K562 (cell line): ENCODE measurements at regions not wholly inside any gene's neighbourhood (a gene's known extent, or its start where the extent isn't known, plus 50 kb on each side); places are given as distances from the start of the nearest gene placed in this dataset.

Experiments
- ARID2 ChIP-seq: fragments of 450-650 bp; IDR thresholded peaks from 2 replicates; pipeline ENCODE4 v1.6.1; 2017; ENCODE audit warnings: antibody characterized with exemption, mild to moderate bottlenecking
- BRCA1 ChIP-seq, 2 experiments: fragments of 450-650 bp in 1 of 2; sonication (generic) in 1 of 2; formaldehyde crosslinking in 1 of 2; IDR thresholded peaks; 2 replicates each; pipeline versions ENCODE4 v1.5.0 to v1.6.1; 2017 to 2020; ENCODE audit warnings: mild to moderate bottlenecking in 1 of 2, missing genetic modification reagents in 1 of 2
- CHD4 ChIP-seq: fragments of 200-600 bp; sonication (generic); IDR thresholded peaks from 3 replicates; pipeline ENCODE4 v1.6.1; 2012; ENCODE audit warnings: low read depth, mild to moderate bottlenecking, mixed read lengths, low read length, inconsistent platforms; ENCODE audit not compliant: insufficient read depth, insufficient replicate concordance, poor library complexity, severe bottlenecking
- CTCF ChIP-seq, 3 experiments: IDR thresholded peaks in 2 of 3; conservative IDR thresholded peaks in 1 of 3; 2 replicates each; pipeline ENCODE4 v1.5.1; 2011 to 2012; ENCODE audit warnings: low read length in 3 of 3, mild to moderate bottlenecking in 3 of 3, control low read depth in 2 of 3, improper control_type of control experiment in 1 of 3, inconsistent platforms in 1 of 3, low read depth in 1 of 3, mixed read lengths in 1 of 3, moderate library complexity in 1 of 3; ENCODE audit not compliant: insufficient read depth in 2 of 3
- JUND ChIP-seq, 2 experiments: IDR thresholded peaks; 2 replicates in 1 of 2; 3 replicates in 1 of 2; pipeline ENCODE4 v1.6.1; 2011; ENCODE audit warnings: borderline replicate concordance in 2 of 2, low read depth in 2 of 2, low read length in 2 of 2, improper control_type of control experiment in 1 of 2, missing biosample characterization in 1 of 2, missing genetic modification characterization in 1 of 2, missing genetic modification reagents in 1 of 2
- KLF10 ChIP-seq: fragments of 250-450 bp; sonication (Bioruptor Pico); IDR thresholded peaks from 2 replicates; pipeline ENCODE4 v1.6.1; 2021; ENCODE audit warnings: matching md5 sums
- NFYB ChIP-seq: IDR thresholded peaks from 2 replicates; pipeline ENCODE4 v1.6.1; 2011; ENCODE audit warnings: mild to moderate bottlenecking, moderate library complexity; ENCODE audit not compliant: insufficient read length; ENCODE audit errors: extremely low read depth
- POLR2AphosphoS5 ChIP-seq: IDR thresholded peaks from 2 replicates; pipeline ENCODE4 v1.6.1; 2011; ENCODE audit warnings: mild to moderate bottlenecking, low read depth, low read length, moderate library complexity; ENCODE audit not compliant: control insufficient read depth, insufficient read depth
- RCOR1 ChIP-seq, 2 experiments: IDR thresholded peaks; 2 replicates each; pipeline ENCODE4 v1.6.1; 2012; ENCODE audit warnings: low read depth in 2 of 2, low read length in 2 of 2, borderline replicate concordance in 1 of 2, improper control_type of control experiment in 1 of 2
- SP2 ChIP-seq: IDR thresholded peaks from 2 replicates; pipeline ENCODE4 v1.6.1; 2011; ENCODE audit warnings: mild to moderate bottlenecking, low read depth, low read length, moderate library complexity; ENCODE audit not compliant: poor library complexity, severe bottlenecking; ENCODE audit errors: extremely low read depth
- ZNF449 ChIP-seq: fragments of 250-450 bp; sonication (Bioruptor Pico); IDR thresholded peaks from 2 replicates; pipeline ENCODE4 v1.8.0; 2022; ENCODE audit warnings: moderate library complexity, mild to moderate bottlenecking, inconsistent platforms
- ZNF76 ChIP-seq: fragments of 250-450 bp; sonication (Bioruptor Pico); IDR thresholded peaks from 2 replicates; pipeline ENCODE4 v1.4.0; 2020; ENCODE audit warnings: mild to moderate bottlenecking, moderate library complexity, borderline replicate concordance
- TF ChIP-seq, protein P1 (sequence below), 2 experiments: fragments of 250-450 bp in 1 of 2; fragments of 450-650 bp in 1 of 2; sonication (Bioruptor Pico) in 1 of 2; IDR thresholded peaks; 2 replicates each; pipeline versions ENCODE4 v1.6.1 to v1.8.0; 2016 to 2021; ENCODE audit warnings: mild to moderate bottlenecking in 2 of 2, moderate library complexity in 2 of 2, missing compliant biosample characterization in 1 of 2, missing genetic modification characterization in 1 of 2

GRCh38 chr10:132136097-132136521 lies 50.6 kb upstream of the DPYSL4 start:
- TF ChIP-seq ZNF76 (CRISPR knock-in tag) (no peak), ZNF449 (CRISPR knock-in tag) (no peak), BRCA1 (IDR thresholded peaks at IDR 0.05) (no peak), BRCA1 (CRISPR knock-in tag; IDR thresholded peaks at IDR 0.05) (no peak), CHD4 (no peak), SP2 (no peak), ARID2 (no peak), KLF10 (CRISPR knock-in tag) (no peak), NFYB (no peak), RCOR1 (IDR thresholded peaks at IDR 0.05; ENCODE audit: borderline replicate concordance in 1 of 2, low read depth in 2 of 2, low read length in 2 of 2) (no peak), JUND (IDR thresholded peaks at IDR 0.05; ENCODE audit: borderline replicate concordance, low read depth, low read length) (no peak), JUND (tag; IDR thresholded peaks at IDR 0.05; ENCODE audit: borderline replicate concordance, low read depth, low read length) (no peak), POLR2AphosphoS5 (no peak), CTCF (IDR thresholded peaks at IDR 0.05 in 2 of 3, conservative IDR thresholded peaks at IDR 0.05 in 1 of 3; ENCODE audit: insufficient read depth in 2 of 3, low read depth in 1 of 3, low read length in 3 of 3) (no peak)
- TF ChIP-seq, protein P1, sequence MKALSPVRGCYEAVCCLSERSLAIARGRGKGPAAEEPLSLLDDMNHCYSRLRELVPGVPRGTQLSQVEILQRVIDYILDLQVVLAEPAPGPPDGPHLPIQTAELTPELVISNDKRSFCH (CRISPR knock-in tag; IDR thresholded peaks at IDR 0.05) = no peak
- TF ChIP-seq, protein P1 (tag; IDR thresholded peaks at IDR 0.05) = no peak
